ENCODE measurements at regions not wholly inside any gene's neighbourhood (a gene's known extent, or its start where the extent isn't known, plus 50 kb on each side); places are given as distances from the start of the nearest gene placed in this dataset.

DNA sequence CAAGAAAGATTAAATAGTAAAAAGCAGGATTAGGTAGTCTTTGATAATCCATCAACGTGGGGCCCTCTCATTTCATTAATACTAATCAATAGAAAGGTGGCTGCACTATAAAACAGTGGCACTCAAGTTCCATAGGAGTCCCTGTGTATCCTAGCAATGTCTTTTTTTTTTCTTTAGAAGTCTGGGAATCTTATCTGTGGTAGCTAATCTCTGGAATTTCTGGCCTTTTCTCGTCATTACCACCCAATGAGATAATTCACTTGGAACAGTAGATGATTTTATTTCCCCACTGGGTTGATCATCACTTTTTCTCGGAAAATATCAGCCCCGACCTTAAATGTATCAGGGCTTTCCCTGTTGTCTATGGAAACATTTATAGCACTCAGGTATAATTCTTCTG, 86.8 kb upstream of the CDH6 start:
- peak overlapping the region; percentile 92 for H3K27ac ChIP-seq
- in situ Hi-C loops (cut with HindIII; ENCODE audit: low pct_ligation_motif_present, low sequenced_read_pairs): no loop called here
- no peaks in the 10 kb centered on the region for H3K36me3 ChIP-seq (replicated peaks)
- H3K4me3 ChIP-seq (ENCODE audit: low read depth, low read length): no peak overlapping the region
- TF ChIP-seq, protein P1, sequence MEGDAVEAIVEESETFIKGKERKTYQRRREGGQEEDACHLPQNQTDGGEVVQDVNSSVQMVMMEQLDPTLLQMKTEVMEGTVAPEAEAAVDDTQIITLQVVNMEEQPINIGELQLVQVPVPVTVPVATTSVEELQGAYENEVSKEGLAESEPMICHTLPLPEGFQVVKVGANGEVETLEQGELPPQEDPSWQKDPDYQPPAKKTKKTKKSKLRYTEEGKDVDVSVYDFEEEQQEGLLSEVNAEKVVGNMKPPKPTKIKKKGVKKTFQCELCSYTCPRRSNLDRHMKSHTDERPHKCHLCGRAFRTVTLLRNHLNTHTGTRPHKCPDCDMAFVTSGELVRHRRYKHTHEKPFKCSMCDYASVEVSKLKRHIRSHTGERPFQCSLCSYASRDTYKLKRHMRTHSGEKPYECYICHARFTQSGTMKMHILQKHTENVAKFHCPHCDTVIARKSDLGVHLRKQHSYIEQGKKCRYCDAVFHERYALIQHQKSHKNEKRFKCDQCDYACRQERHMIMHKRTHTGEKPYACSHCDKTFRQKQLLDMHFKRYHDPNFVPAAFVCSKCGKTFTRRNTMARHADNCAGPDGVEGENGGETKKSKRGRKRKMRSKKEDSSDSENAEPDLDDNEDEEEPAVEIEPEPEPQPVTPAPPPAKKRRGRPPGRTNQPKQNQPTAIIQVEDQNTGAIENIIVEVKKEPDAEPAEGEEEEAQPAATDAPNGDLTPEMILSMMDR (IDR thresholded peaks at IDR 0.05; ENCODE audit: low read depth, low read length, missing control alignments): no peak
- H3K27me3 ChIP-seq (replicated peaks): no peaks in the 10 kb centered on the region
- peak; percentile 66 for DNase-seq

DNA sequence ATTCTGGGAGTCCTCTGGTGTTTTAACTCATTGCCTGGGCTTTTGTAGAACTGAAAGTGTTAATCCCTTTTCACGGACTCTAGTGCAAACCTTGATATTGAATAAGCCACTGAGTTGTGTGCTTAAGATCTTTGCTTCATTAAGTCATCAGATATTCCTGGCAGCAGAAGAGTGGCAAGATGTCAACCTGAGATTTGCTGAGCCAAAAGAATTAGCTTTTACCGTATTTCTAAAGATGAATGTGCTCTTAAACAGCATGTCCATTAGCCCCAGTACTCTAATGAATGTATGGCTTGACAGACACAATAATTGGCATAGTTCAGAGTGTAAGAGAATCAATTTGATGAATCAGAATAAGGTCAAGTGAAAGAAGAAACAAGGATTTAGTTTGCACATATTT, 87.2 kb upstream of the CDH6 start:
- Histone ChIP-seq H3K4me3 (ENCODE audit: low read depth, low read length) (no peak overlapping the region), H3K27ac (peak overlapping the region; percentile 92), H3K27me3 (replicated peaks) (no peaks in the 10 kb centered on the region), H3K36me3 (replicated peaks) (no peaks in the 10 kb centered on the region)
- in situ Hi-C loops (cut with HindIII; ENCODE audit: low pct_ligation_motif_present, low sequenced_read_pairs): no loop called here
- peak; percentile 9 for DNase-seq
- TF ChIP-seq, protein P1 (IDR thresholded peaks at IDR 0.05; ENCODE audit: low read depth, low read length, missing control alignments): no peak

DNA sequence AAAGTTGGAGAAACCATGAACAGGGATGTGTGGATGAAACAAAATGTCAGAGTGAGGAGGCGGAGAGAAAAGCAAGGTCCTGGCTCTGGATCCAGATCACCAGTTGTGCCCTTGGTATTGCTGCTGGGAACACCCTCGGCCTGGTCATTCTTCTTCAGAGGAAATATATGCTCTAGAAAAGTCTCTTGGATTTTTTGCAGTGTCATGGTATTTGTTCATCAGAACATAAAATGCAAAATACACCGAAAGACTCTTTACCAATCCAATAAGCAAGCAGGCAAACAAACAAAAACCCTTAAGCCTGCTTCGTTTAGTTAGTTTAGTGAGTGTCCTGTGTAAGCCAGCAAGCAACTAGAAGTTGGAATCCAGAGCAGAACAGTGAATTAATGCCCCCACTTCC, 88.7 kb upstream of the CDH6 start:
- H3K36me3 ChIP-seq (replicated peaks): no peaks in the 10 kb centered on the region
- H3K27ac ChIP-seq: no peak overlapping the region
- H3K4me3 ChIP-seq (ENCODE audit: low read depth, low read length): no peak overlapping the region
- no peak for DNase-seq
- TF ChIP-seq, protein P1 (IDR thresholded peaks at IDR 0.05; ENCODE audit: low read depth, low read length, missing control alignments): no peak
- no peaks in the 10 kb centered on the region for H3K27me3 ChIP-seq (replicated peaks)
- in situ Hi-C loops (cut with HindIII; ENCODE audit: low pct_ligation_motif_present, low sequenced_read_pairs): no loop called here

DNA sequence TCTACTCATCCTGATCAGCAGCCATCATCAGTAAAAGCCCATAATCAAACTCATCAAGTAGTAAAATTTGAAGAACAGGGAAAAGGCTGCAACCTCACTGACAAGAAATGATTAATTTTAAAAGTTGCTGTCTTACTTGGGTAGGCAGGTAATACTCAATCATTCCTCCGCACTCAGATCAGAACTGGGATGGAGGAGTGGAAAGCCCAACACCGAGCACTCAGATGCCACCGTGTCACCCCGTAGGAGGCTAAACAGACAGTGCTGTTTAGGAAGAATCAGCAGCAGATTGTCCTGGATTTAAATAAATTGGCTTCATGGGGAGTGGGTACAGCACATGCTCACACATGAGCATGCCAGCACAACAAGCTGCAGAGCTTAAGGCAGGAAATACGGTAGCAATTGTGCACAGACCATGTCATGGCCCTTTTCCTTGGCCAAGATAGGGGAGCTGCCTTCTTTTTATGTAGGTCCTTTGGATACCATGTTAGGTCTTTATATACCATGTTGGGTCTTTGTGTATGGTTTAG, 92.6 kb upstream of the CDH6 start:
- H3K27ac ChIP-seq: no peak overlapping the region
- H3K4me3 ChIP-seq (ENCODE audit: low read depth, low read length): no peak overlapping the region
- TF ChIP-seq, protein P1 (IDR thresholded peaks at IDR 0.05; ENCODE audit: low read depth, low read length, missing control alignments): no peak
- H3K36me3 ChIP-seq (replicated peaks): no peaks in the 10 kb centered on the region
- no peaks in the 10 kb centered on the region for H3K27me3 ChIP-seq (replicated peaks)
- no peak for DNase-seq
- in situ Hi-C loops (cut with HindIII; ENCODE audit: low pct_ligation_motif_present, low sequenced_read_pairs): no loop called here

DNA sequence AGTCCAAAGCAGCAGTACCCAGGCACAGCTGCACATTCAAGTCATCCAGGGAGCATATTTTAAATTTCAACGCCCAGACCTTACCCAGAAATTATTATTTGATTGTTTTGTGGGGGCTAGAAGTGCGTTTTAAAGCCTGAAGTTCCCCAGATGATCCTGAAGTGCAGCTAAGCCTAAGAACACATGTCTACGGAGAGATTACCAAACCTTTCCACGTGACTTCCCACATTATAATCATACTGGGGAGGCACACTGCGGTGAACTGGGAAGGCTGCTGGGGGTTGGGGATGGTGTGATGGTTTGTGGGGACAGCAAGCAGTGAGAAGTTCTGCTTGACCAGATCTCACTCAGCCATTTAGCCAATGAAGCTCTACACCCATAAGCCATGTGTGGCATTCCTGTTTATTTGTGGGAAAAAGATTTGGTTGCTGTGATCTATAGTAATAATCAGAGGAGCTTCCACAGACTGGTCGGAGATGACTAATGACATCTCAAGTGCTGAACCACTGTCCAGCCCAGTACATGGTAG, 93.4 kb upstream of the CDH6 start:
- H3K27me3 ChIP-seq (replicated peaks): no peaks in the 10 kb centered on the region
- in situ Hi-C loops (cut with HindIII; ENCODE audit: low pct_ligation_motif_present, low sequenced_read_pairs): no loop called here
- H3K27ac ChIP-seq: no peak overlapping the region
- TF ChIP-seq, protein P1 (IDR thresholded peaks at IDR 0.05; ENCODE audit: low read depth, low read length, missing control alignments): no peak
- DNase-seq: no peak
- H3K4me3 ChIP-seq (ENCODE audit: low read depth, low read length): no peak overlapping the region
- H3K36me3 ChIP-seq (replicated peaks): no peaks in the 10 kb centered on the region

DNA sequence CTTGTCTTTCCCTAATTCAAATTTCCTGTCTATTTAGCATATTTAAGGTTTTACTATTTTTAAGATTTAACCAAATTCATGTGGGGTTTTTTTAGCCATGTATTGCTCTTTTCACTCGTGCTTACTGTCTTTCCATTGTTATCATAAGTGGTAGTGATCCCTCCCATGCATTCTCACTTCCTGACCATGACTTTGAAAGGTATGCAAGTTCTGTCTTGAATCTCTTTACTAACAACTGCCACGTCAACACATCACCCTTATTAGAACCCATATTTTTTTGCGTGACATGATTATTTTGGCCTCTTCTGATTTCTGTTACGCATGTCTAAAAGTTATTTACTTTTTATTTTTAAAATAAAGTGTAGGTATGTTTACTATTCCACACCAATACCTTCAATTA, 94.7 kb upstream of the CDH6 start:
- Histone ChIP-seq H3K36me3 (replicated peaks) (no peaks in the 10 kb centered on the region), H3K27me3 (replicated peaks) (no peaks in the 10 kb centered on the region), H3K27ac (no peak overlapping the region), H3K4me3 (ENCODE audit: low read depth, low read length) (no peak overlapping the region)
- DNase-seq: no peak
- in situ Hi-C loops (cut with HindIII; ENCODE audit: low pct_ligation_motif_present, low sequenced_read_pairs): no loop called here
- TF ChIP-seq, protein P1 (IDR thresholded peaks at IDR 0.05; ENCODE audit: low read depth, low read length, missing control alignments): no peak

Measured in brain microvascular endothelial cell (primary cell).